A549 (cell line): ENCODE measurements at regions not wholly inside any gene's neighbourhood (a gene's known extent, or its start where the extent isn't known, plus 50 kb on each side); places are given as distances from the start of the nearest gene placed in this dataset.

Experiments used
- ATAC-seq, 2 experiments: fragments of 200-7000 bp in 1 of 2; fragments of >200 bp in 1 of 2; cut with Nextera tagmentation in 1 of 2; cut with Tn5 transposase in 1 of 2; 3 replicates each; pipeline versions ENCODE4 v1.8.0 to v1.9.1; 2018 to 2020; ENCODE audit warnings: mild to moderate bottlenecking in 1 of 2, moderate library complexity in 1 of 2
- CTCF ChIA-PET: fragments of 300-600 bp; sonication (Branson Sonifier 250); formaldehyde crosslinking; extraction: SDS; loops from one replicate; lab custom pipeline; 2021; ENCODE audit warnings: antibody characterized with exemption, inconsistent platforms; lab: Yijun Ruan, JAX
- POLR2A ChIA-PET: fragments of 350-600 bp; formaldehyde crosslinking; extraction: SDS; loops from one replicate; lab custom pipeline; 2021; ENCODE audit warnings: antibody characterized with exemption, inconsistent platforms; lab: Yijun Ruan, JAX
- DNase-seq, 2 experiments: peaks; one replicate each; pipeline versions ENCODE4 v3.0.0 to v3.0.0-alpha.2; 2011 to 2016; ENCODE audit warnings: low read depth in 1 of 2, low spot score in 1 of 2
- FAIRE-seq: peaks from 2 replicates; lab custom pipeline; 2011; peaks lifted over from hg19 to GRCh38; lab: Jason Lieb, UNC
- H3K27ac ChIP-seq, 2 experiments: fragments of >200 bp; sonication (Bioruptor Twin); formaldehyde crosslinking; 3 replicates each; pipeline ENCODE4 v1.5.1; 2016 to 2017
- H3K4me1 ChIP-seq: fragments of >200 bp; sonication (Bioruptor Twin); formaldehyde crosslinking; 3 replicates; pipeline ENCODE4 v1.6.1; 2016
- H3K4me2 ChIP-seq: fragments of >200 bp; sonication (Bioruptor Twin); formaldehyde crosslinking; 3 replicates; pipeline ENCODE4 v1.6.1; 2016
- H3K4me3 ChIP-seq: fragments of >200 bp; sonication (Bioruptor Twin); formaldehyde crosslinking; 3 replicates; pipeline ENCODE4 v1.5.1; 2016
- H3K9me3 ChIP-seq: fragments of >200 bp; sonication (Bioruptor Twin); formaldehyde crosslinking; 3 replicates; pipeline ENCODE4 v1.6.1; 2016
- EP300 ChIP-seq, 2 experiments: fragments of >200 bp; sonication (Bioruptor Twin); formaldehyde crosslinking; IDR thresholded peaks; 2 replicates in 1 of 2; 3 replicates in 1 of 2; pipeline ENCODE4 v1.6.1; 2016 to 2017
- FOXS1 ChIP-seq: fragments of 250-450 bp; sonication (Bioruptor Pico); IDR thresholded peaks from 2 replicates; pipeline ENCODE4 v1.5.0; 2020; ENCODE audit warnings: mild to moderate bottlenecking, moderate library complexity
- GATA3 ChIP-seq: IDR thresholded peaks from 2 replicates; pipeline ENCODE4 v1.6.1; 2012; ENCODE audit warnings: borderline replicate concordance
- HOXA7 ChIP-seq: fragments of 250-450 bp; sonication (Bioruptor Pico); IDR thresholded peaks from 2 replicates; pipeline ENCODE4 v1.5.0; 2020; ENCODE audit warnings: mild to moderate bottlenecking, moderate library complexity
- HOXB5 ChIP-seq: fragments of 250-450 bp; sonication (Bioruptor Pico); IDR thresholded peaks from 2 replicates; pipeline ENCODE4 v1.5.0; 2020; ENCODE audit warnings: mild to moderate bottlenecking, moderate library complexity
- JUN ChIP-seq, 2 experiments: fragments of >200 bp; sonication (Bioruptor Twin); formaldehyde crosslinking; IDR thresholded peaks; 2 replicates in 1 of 2; 3 replicates in 1 of 2; pipeline ENCODE4 v1.6.1; 2016 to 2017
- KDM1A ChIP-seq: fragments of 200-600 bp; sonication (generic); IDR thresholded peaks from 2 replicates; pipeline ENCODE4 v1.6.1; 2016; ENCODE audit warnings: low read depth, mild to moderate bottlenecking
- NPAS2 ChIP-seq: fragments of 250-450 bp; sonication (Bioruptor Pico); IDR thresholded peaks from 2 replicates; pipeline ENCODE4 v1.8.0; 2022; ENCODE audit warnings: mild to moderate bottlenecking, moderate library complexity, borderline replicate concordance
- PHF8 ChIP-seq: fragments of 200-600 bp; sonication (generic); IDR thresholded peaks from 2 replicates; pipeline ENCODE4 v1.6.1; 2016; ENCODE audit warnings: low read depth, mild to moderate bottlenecking, antibody characterized with exemption, moderate library complexity, borderline replicate concordance
- RARB ChIP-seq: fragments of 250-450 bp; sonication (Bioruptor Pico); IDR thresholded peaks from 2 replicates; pipeline ENCODE4 v1.8.0; 2021; ENCODE audit warnings: mild to moderate bottlenecking, moderate library complexity
- SREBF2 ChIP-seq: fragments of 450-650 bp; IDR thresholded peaks from 2 replicates; pipeline ENCODE4 v1.6.1; 2014; ENCODE audit warnings: mild to moderate bottlenecking, moderate library complexity
- ZFP36 ChIP-seq: fragments of 450-650 bp; IDR thresholded peaks from 2 replicates; pipeline ENCODE4 v1.6.1; 2014; ENCODE audit warnings: borderline replicate concordance; ENCODE audit not compliant: partially characterized antibody
- WGBS: methylation state at CpG from one replicate; pipeline ENCODE4 v1.1.6; 2017; ENCODE audit errors: missing lambda C conversion rate; 5-methylcytosine and 5-hydroxymethylcytosine counted together
- TF ChIP-seq, protein P1 (sequence below): IDR thresholded peaks from 2 replicates; pipeline ENCODE4 v1.6.1; 2012
- TF ChIP-seq, protein P2 (sequence below): fragments of >200 bp; sonication (Bioruptor Twin); formaldehyde crosslinking; IDR thresholded peaks from 2 replicates; pipeline ENCODE4 v1.6.1; 2016
- TF ChIP-seq, protein P3 (sequence below): fragments of >200 bp; sonication (Bioruptor Twin); formaldehyde crosslinking; IDR thresholded peaks from 3 replicates; pipeline ENCODE4 v1.6.1; 2016

- TF ChIP-seq, protein P1, sequence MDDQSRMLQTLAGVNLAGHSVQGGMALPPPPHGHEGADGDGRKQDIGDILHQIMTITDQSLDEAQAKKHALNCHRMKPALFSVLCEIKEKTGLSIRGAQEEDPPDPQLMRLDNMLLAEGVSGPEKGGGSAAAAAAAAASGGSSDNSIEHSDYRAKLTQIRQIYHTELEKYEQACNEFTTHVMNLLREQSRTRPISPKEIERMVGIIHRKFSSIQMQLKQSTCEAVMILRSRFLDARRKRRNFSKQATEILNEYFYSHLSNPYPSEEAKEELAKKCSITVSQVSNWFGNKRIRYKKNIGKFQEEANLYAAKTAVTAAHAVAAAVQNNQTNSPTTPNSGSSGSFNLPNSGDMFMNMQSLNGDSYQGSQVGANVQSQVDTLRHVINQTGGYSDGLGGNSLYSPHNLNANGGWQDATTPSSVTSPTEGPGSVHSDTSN, result no peak
- TF ChIP-seq FOXS1, result no peak
- TF ChIP-seq, all 56 proteins: peak for 0
These were observed 139.8 kb upstream of the SDK2 start (continued) for GRCh38 chr17:73783945-73784603.

DNA sequence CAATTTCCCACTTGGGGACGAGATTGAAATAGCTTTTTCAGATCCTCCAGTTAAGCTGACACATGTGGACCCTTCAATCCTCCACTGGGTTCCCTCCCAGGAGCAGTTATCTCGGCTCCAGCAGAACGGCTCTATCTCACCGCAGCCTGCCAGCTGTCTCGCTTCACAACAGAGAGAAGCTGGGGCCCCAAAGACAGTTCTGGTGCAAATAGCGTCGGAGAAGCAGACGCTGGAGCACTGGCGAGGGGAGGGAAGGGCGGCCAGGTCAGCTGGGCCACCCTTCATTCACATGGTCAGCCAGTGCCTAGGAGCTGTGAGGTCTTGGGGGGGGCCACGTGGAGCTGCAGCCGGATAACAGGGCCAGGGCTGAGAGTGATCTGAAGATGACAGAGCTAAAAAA, 141.3 kb upstream of the SDK2 start:
- CTCF ChIA-PET, result interaction anchor here (0.8 to 2.9 kb wide), 2 partner anchors 14 kb away, joined by 3 to 6 read pairs; no protein-coding TSS in a partner anchor
- FAIRE-seq, result no peak
- Histone ChIP-seq H3K27ac (peak overlapping the region in 1 of 2 experiments; percentile 54; a peak in 1 of 6 replicates), H3K4me2 (no peak overlapping the region), H3K4me3 (no peak overlapping the region), H3K9me3 (no peaks in the 10 kb centered on the region), H3K4me1 (peaks cover 25% of the 10 kb centered on the region)
- POLR2A ChIA-PET, result interaction anchor here (3.0 kb wide), 1 partner anchor 12 kb away, joined by 11 read pairs; no protein-coding TSS in a partner anchor
- ATAC-seq, result no peak
- TF ChIP-seq JUN (IDR thresholded peaks at IDR 0.05), result no peak
- no peak for DNase-seq
- WGBS, result 87% methylated on average over 12 of the region's 12 CpGs

- Histone ChIP-seq H3K4me1 (peaks cover 25% of the 10 kb centered on the region), H3K27ac (peak overlapping the region; percentile 24 to 54; a peak in 4 of 6 replicates), H3K4me2 (peak overlapping the region; percentile 37; the same call in 2 of the 3 replicates), H3K4me3 (no peak overlapping the region), H3K9me3 (no peaks in the 10 kb centered on the region)
- peak; percentile 26 to 58; a peak in 3 of 6 replicates for ATAC-seq
- DNase-seq, result peak; percentile 54
- 62% methylated on average over 17 of the region's 17 CpGs for WGBS
- ChIA-PET POLR2A (interaction anchor here (3.0 kb wide), 1 partner anchor 12 kb away, joined by 11 read pairs; no protein-coding TSS in a partner anchor), CTCF (interaction anchor here (0.7 to 2.9 kb wide), 4 partner anchors 13 to 166 kb away, joined by 3 to 6 read pairs (median 3); no protein-coding TSS in a partner anchor)
- TF ChIP-seq PHF8, result no peak
- TF ChIP-seq ZFP36, result no peak
- TF ChIP-seq, protein P2, sequence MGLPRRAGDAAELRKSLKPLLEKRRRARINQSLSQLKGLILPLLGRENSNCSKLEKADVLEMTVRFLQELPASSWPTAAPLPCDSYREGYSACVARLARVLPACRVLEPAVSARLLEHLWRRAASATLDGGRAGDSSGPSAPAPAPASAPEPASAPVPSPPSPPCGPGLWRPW, result no peak
- TF ChIP-seq NPAS2, result no peak
- TF ChIP-seq RARB (CRISPR knock-in tag), result no peak
- TF ChIP-seq, protein P3, sequence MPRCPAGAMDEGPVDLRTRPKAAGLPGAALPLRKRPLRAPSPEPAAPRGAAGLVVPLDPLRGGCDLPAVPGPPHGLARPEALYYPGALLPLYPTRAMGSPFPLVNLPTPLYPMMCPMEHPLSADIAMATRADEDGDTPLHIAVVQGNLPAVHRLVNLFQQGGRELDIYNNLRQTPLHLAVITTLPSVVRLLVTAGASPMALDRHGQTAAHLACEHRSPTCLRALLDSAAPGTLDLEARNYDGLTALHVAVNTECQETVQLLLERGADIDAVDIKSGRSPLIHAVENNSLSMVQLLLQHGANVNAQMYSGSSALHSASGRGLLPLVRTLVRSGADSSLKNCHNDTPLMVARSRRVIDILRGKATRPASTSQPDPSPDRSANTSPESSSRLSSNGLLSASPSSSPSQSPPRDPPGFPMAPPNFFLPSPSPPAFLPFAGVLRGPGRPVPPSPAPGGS, result no peak
- TF ChIP-seq, protein P1, result no peak
- TF ChIP-seq KDM1A, result no peak
- no peak for TF ChIP-seq EP300 (IDR thresholded peaks at IDR 0.05)
- TF ChIP-seq HOXA7 (CRISPR knock-in tag), result no peak
- no peak for TF ChIP-seq GATA3
- no peak for TF ChIP-seq HOXB5 (CRISPR knock-in tag)
- TF ChIP-seq SREBF2, result no peak
- no peak for FAIRE-seq
These were observed 141.9 kb upstream of the SDK2 start for GRCh38 chr17:73785958-73786743.
